Activated effector memory CD4-positive, alpha-beta T cell treated with anti-CD3 and anti-CD28 coated beads, Interleukin-2, amount 50 U/mL, for 16 hours (primary cell): ENCODE measurements at regions not wholly inside any gene's neighbourhood (a gene's known extent, or its start where the extent isn't known, plus 50 kb on each side); places are given as distances from the start of the nearest gene placed in this dataset.

Source experiments
- DNase-seq: peaks from one replicate; pipeline ENCODE4 v3.0.0-alpha.2; 2020

GRCh38 chr17:79214940-79215604 lies 140.4 kb downstream of the ENGASE start:
- no peak for DNase-seq

- DNase-seq, result no peak
Measured at GRCh38 chr17:79214459-79214858, 139.8 kb downstream of the ENGASE start.

- DNase-seq, result no peak
Measured at GRCh38 chr17:79213305-79213704, 138.7 kb downstream of the ENGASE start.

GRCh38 chr17:79212149-79213087 lies 137.8 kb downstream of the ENGASE start:
- no peak for DNase-seq

GRCh38 chr17:79211061-79211770 lies 136.6 kb downstream of the ENGASE start:
- no peak for DNase-seq

GRCh38 chr17:79210638-79211037 lies 136.0 kb downstream of the ENGASE start:
- no peak for DNase-seq

GRCh38 chr17:79207960-79208359 lies 133.3 kb downstream of the ENGASE start:
- DNase-seq, result no peak

- DNase-seq, result no peak
Measured at GRCh38 chr17:79205688-79206205, 131.1 kb downstream of the ENGASE start.

- no peak for DNase-seq
Measured at GRCh38 chr17:79204261-79204660, 129.6 kb downstream of the ENGASE start.

- no peak for DNase-seq
Measured at GRCh38 chr17:79203657-79204056, 129.0 kb downstream of the ENGASE start.

- DNase-seq, result no peak
Measured at GRCh38 chr17:79203016-79203415, 128.4 kb downstream of the ENGASE start.

- no peak for DNase-seq
Measured at GRCh38 chr17:79202480-79202879, 127.9 kb downstream of the ENGASE start.

GRCh38 chr17:79201536-79202227 lies 127.1 kb downstream of the ENGASE start:
- DNase-seq, result no peak

- no peak for DNase-seq
Measured at GRCh38 chr17:79201119-79201518, 126.5 kb downstream of the ENGASE start.

GRCh38 chr17:79196913-79197312 lies 122.3 kb downstream of the ENGASE start:
- DNase-seq, result no peak

GRCh38 chr17:79192503-79193351 lies 118.1 kb downstream of the ENGASE start:
- DNase-seq, result no peak

GRCh38 chr17:79191270-79191934 lies 116.8 kb downstream of the ENGASE start:
- no peak for DNase-seq

- no peak for DNase-seq
Measured at GRCh38 chr17:79189305-79189704, 114.7 kb downstream of the ENGASE start.

- DNase-seq, result no peak
Measured at GRCh38 chr17:79188685-79189084, 114.1 kb downstream of the ENGASE start.

GRCh38 chr17:79188048-79188447 lies 113.4 kb downstream of the ENGASE start:
- DNase-seq, result no peak

- no peak for DNase-seq
Measured at GRCh38 chr17:79187186-79187585, 112.6 kb downstream of the ENGASE start.
